Transverse colon (tissue), 4 donors: ENCODE measurements at regions not wholly inside any gene's neighbourhood (a gene's known extent, or its start where the extent isn't known, plus 50 kb on each side); places are given as distances from the start of the nearest gene placed in this dataset.
"Not testable (repeated sequence)": the region's sequence is repeated elsewhere in the genome, so short reads cannot be mapped to it uniquely, and the experiment has no call there.

Source experiments
- EP300 ChIP-seq: sonication (generic); formaldehyde crosslinking; IDR thresholded peaks from one replicate; pipeline ENCODE4 v1.6.1; 2017; ENCODE audit warnings: antibody characterized with exemption, low read depth
- POLR2A ChIP-seq: fragments of 450-650 bp; IDR thresholded peaks from one replicate; pipeline ENCODE4 v1.6.1; 2016; ENCODE audit warnings: antibody characterized with exemption, mild to moderate bottlenecking, moderate library complexity
- POLR2AphosphoS5 ChIP-seq, 3 donors: sonication (generic); formaldehyde crosslinking; IDR thresholded peaks; one replicate each; pipeline ENCODE4 v1.6.1; 2016; ENCODE audit warnings: antibody characterized with exemption in 3 of 3
- TF ChIP-seq, protein P1 (sequence below), 5 experiments: fragments of 200-600 bp in 3 of 5; fragments of 450-650 bp in 2 of 5; sonication (generic) in 3 of 5; IDR thresholded peaks; 1 replicate in 2 of 5; 2 replicates in 3 of 5; pipeline ENCODE4 v1.5.1; 2016 to 2017; ENCODE audit warnings: antibody characterized with exemption in 5 of 5, inconsistent platforms in 3 of 5, mild to moderate bottlenecking in 2 of 5, moderate library complexity in 1 of 5

DNA sequence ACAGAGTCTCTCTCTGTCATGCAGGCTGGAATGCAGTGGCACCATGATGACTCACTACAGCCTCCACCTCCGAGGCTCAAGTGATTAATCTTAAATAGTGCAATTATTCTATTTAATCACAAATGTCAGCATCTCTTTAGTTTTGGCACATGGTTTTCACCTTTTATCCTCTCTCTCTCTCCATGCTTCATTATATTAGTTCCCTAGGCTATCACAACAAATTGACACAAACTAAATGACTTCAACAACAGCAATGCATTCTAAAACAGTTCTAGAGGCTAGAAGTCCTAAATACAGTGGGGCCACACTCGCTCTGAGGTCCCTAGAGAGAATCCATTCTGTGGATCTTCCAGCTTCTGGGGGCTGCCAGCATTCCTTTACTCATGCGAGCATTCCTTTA lies 178.2 kb upstream of the ZNG1F start:
- TF ChIP-seq EP300; POLR2A; POLR2AphosphoS5 (IDR thresholded peaks at IDR 0.05): not testable (repeated sequence)
- TF ChIP-seq, protein P1, sequence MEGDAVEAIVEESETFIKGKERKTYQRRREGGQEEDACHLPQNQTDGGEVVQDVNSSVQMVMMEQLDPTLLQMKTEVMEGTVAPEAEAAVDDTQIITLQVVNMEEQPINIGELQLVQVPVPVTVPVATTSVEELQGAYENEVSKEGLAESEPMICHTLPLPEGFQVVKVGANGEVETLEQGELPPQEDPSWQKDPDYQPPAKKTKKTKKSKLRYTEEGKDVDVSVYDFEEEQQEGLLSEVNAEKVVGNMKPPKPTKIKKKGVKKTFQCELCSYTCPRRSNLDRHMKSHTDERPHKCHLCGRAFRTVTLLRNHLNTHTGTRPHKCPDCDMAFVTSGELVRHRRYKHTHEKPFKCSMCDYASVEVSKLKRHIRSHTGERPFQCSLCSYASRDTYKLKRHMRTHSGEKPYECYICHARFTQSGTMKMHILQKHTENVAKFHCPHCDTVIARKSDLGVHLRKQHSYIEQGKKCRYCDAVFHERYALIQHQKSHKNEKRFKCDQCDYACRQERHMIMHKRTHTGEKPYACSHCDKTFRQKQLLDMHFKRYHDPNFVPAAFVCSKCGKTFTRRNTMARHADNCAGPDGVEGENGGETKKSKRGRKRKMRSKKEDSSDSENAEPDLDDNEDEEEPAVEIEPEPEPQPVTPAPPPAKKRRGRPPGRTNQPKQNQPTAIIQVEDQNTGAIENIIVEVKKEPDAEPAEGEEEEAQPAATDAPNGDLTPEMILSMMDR (IDR thresholded peaks at IDR 0.05): not testable (repeated sequence)
